ENCODE measurements at regions not wholly inside any gene's neighbourhood (a gene's known extent, or its start where the extent isn't known, plus 50 kb on each side); places are given as distances from the start of the nearest gene placed in this dataset.

DNA sequence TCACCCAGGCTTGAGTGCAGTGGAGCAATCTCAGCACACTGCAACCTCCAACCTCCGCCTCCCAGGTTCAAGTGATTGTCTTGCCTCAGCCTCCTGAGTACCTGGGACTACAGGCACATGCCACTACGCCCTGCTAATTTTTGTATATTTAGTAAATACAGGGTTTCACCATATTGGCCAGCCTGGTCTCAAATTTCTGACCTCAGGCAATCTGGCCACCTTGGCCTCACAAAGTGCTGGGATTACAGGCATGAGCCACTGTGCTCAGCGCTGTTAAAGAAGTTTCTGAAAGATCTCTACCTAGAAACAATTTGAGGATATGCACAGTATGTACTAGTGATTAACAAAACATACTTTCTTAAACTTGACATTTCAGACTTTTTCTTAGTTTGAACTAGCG is 182.6 kb upstream of the ESRRG start:
- no peak for ATAC-seq (ENCODE audit: low FRiP score in 2 of 2)
- WGBS, 2 donors = 75 to 86% methylated on average over 4 of the region's 4 CpGs

DNA sequence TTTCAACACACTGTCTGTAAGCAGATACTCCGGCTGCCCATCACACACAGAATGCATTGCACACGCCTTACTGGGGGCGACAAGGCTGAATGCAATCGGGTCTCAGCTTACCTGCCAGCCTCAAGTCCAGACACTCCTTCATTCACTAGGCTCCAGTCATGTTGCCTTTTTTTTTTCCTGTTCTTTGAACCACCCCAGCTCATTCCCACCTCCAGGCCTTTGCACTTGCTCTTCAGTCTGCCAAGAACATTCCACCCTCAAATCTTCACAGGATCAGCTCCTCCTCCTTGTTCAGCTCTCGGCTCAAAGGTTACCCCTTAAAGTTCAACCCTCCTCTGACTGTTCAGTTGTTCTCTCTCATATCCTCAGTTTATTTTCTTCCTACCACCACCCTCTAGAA is 181.9 kb upstream of the ESRRG start:
- no peaks in the 10 kb centered on the region for H3K4me1 ChIP-seq
- no peaks in the 10 kb centered on the region for H3K9me3 ChIP-seq
- no peaks in the 10 kb centered on the region for H3K36me3 ChIP-seq
- no peak for DNase-seq
- no peak for ATAC-seq (ENCODE audit: low FRiP score in 2 of 2)
- TF ChIP-seq EP300 (IDR thresholded peaks at IDR 0.05) (no peak), POLR2A (IDR thresholded peaks at IDR 0.05) (no peak), POLR2AphosphoS5 (IDR thresholded peaks at IDR 0.05) (no peak)
- TF ChIP-seq, protein P1, sequence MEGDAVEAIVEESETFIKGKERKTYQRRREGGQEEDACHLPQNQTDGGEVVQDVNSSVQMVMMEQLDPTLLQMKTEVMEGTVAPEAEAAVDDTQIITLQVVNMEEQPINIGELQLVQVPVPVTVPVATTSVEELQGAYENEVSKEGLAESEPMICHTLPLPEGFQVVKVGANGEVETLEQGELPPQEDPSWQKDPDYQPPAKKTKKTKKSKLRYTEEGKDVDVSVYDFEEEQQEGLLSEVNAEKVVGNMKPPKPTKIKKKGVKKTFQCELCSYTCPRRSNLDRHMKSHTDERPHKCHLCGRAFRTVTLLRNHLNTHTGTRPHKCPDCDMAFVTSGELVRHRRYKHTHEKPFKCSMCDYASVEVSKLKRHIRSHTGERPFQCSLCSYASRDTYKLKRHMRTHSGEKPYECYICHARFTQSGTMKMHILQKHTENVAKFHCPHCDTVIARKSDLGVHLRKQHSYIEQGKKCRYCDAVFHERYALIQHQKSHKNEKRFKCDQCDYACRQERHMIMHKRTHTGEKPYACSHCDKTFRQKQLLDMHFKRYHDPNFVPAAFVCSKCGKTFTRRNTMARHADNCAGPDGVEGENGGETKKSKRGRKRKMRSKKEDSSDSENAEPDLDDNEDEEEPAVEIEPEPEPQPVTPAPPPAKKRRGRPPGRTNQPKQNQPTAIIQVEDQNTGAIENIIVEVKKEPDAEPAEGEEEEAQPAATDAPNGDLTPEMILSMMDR (IDR thresholded peaks at IDR 0.05) = no peak
- no peak overlapping the region for H3K27ac ChIP-seq
- WGBS, 2 donors = 82 to 83% methylated on average over 5 of the region's 5 CpGs
- H3K27me3 ChIP-seq = no peaks in the 10 kb centered on the region
- no peak overlapping the region for H3K4me3 ChIP-seq

More for the DNA sequence above, 182.6 kb upstream of the ESRRG start:
- Histone ChIP-seq H3K9me3 (no peaks in the 10 kb centered on the region), H3K4me1 (no peaks in the 10 kb centered on the region), H3K27ac (no peak overlapping the region), H3K36me3 (no peaks in the 10 kb centered on the region), H3K4me3 (no peak overlapping the region), H3K27me3 (no peaks in the 10 kb centered on the region)
- DNase-seq = no peak
- TF ChIP-seq EP300 (IDR thresholded peaks at IDR 0.05) (no peak), POLR2AphosphoS5 (IDR thresholded peaks at IDR 0.05) (no peak), POLR2A (IDR thresholded peaks at IDR 0.05) (no peak)
- TF ChIP-seq, protein P1 (IDR thresholded peaks at IDR 0.05) = no peak

DNA sequence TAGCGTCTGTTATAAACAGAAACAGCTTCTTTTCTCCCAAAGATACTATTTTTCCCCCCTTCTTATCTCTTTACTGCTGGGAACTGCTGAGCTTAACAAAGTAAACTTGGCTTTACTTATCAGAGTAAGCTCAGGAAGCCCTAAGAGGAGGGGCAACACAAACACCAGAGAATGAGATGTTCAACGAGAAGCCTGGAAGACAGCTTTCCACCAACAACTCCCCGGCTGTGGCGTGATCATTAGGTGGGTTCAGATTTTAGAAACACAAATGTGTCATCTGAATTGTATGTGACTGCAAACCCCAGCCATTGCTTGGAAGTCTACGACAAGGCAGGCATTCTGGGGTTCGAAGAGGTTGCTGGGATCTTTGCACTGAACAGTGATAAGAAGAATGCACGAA is 181.2 kb upstream of the ESRRG start:
- Histone ChIP-seq H3K27me3 (no peaks in the 10 kb centered on the region), H3K4me1 (no peaks in the 10 kb centered on the region), H3K27ac (no peak overlapping the region), H3K36me3 (no peaks in the 10 kb centered on the region), H3K4me3 (no peak overlapping the region), H3K9me3 (no peaks in the 10 kb centered on the region)
- 50 to 68% methylated on average over 7 of the region's 7 CpGs for WGBS, 2 donors
- DNase-seq (no peak), ATAC-seq (ENCODE audit: low FRiP score in 2 of 2) (no peak)
- TF ChIP-seq, protein P1 (IDR thresholded peaks at IDR 0.05) = no peak
- TF ChIP-seq EP300 (IDR thresholded peaks at IDR 0.05) (no peak), POLR2A (IDR thresholded peaks at IDR 0.05) (no peak), POLR2AphosphoS5 (IDR thresholded peaks at IDR 0.05) (no peak)

DNA sequence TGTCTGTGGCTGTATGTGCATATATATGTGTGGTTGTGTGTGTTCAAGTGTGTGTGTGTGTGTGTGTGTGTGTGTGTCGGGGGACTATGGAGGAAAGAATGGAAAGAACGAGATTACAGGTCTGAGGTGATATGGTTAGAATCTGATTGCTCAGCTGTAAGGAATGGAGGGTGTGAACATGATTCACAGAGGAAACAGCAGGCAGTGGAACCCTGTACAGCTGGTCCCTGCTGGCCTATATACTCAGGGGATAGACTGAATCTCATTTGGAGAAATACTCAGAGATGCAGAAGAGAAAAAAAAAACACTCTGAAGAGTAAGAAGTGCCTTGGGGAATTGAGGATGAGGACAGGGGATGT is 180.1 kb upstream of the ESRRG start:
- Histone ChIP-seq H3K9me3 (no peaks in the 10 kb centered on the region), H3K4me3 (no peak overlapping the region), H3K27ac (no peak overlapping the region), H3K27me3 (no peaks in the 10 kb centered on the region), H3K4me1 (no peaks in the 10 kb centered on the region), H3K36me3 (no peaks in the 10 kb centered on the region)
- TF ChIP-seq POLR2AphosphoS5 (IDR thresholded peaks at IDR 0.05) (no peak), EP300 (IDR thresholded peaks at IDR 0.05) (no peak), POLR2A (IDR thresholded peaks at IDR 0.05) (no peak)
- TF ChIP-seq, protein P1 (IDR thresholded peaks at IDR 0.05) = no peak
- DNase-seq = no peak
- 63 to 75% methylated on average over 2 of the region's 2 CpGs for WGBS, 2 donors
- ATAC-seq (ENCODE audit: low FRiP score in 2 of 2) = no peak

DNA sequence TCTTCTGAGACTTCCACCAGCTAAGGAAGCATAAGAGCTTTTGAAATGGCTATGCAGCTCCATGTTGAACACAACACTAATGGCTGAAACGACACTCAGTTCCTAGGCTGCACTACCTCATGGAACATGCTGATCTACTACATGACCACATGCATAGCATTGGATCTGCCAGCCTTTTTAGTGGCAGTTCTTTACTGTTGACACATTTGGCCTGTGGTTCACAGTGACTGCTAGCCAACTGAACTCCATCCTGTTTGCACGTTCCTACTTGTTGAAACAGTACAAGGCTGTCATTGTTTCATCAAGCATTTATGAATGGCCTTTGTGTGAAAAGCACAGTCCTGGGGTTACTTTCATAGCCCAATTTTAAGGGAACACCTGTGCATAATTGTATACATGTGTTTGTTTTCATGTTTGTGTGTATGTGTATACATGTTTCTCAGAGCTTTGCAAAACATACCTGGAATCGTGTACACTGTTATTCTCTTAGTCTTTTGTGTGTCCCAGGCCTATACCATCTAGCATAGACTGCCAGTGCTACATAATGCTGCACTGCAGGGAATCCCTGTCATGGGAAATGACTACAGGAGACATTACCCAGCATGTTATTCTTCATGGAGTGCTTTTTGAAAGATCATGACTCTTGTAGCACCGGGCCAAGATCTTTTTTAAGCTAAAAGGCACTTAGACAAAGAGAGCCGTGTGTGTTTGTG is 179.6 kb upstream of the ESRRG start:
- ATAC-seq (ENCODE audit: low FRiP score in 2 of 2) = no peak
- TF ChIP-seq EP300 (IDR thresholded peaks at IDR 0.05) = no peak
- TF ChIP-seq, protein P1 (IDR thresholded peaks at IDR 0.05) = no peak
- 70 to 74% methylated on average over 5 of the region's 5 CpGs for WGBS, 2 donors
- no peaks in the 10 kb centered on the region for H3K27me3 ChIP-seq
- no peaks in the 10 kb centered on the region for H3K36me3 ChIP-seq
- H3K27ac ChIP-seq = no peak overlapping the region
- no peaks in the 10 kb centered on the region for H3K9me3 ChIP-seq
- no peak overlapping the region for H3K4me3 ChIP-seq
- H3K4me1 ChIP-seq = no peaks in the 10 kb centered on the region
- DNase-seq = no peak
